Heart left ventricle (tissue), 16 donors: ENCODE measurements at regions not wholly inside any gene's neighbourhood (a gene's known extent, or its start where the extent isn't known, plus 50 kb on each side); places are given as distances from the start of the nearest gene placed in this dataset.

ENCODE experiments used
- ATAC-seq, 4 donors: fragments of 200-7000 bp; cut with Tn5 transposase; one replicate each; pipeline ENCODE4 v1.9.1; 2020 to 2022; ENCODE audit warnings: moderate library complexity in 4 of 4, mild to moderate bottlenecking in 3 of 4, moderate number of reproducible peaks in 1 of 4
- DNase-seq, 5 donors: peaks; one replicate each; pipeline ENCODE4 v3.0.0-alpha.2; 2020
- H3K27ac ChIP-seq, 12 donors: fragments of 200-600 bp; sonication (generic) in 4 of 12; one replicate each; pipeline versions ENCODE4 v1.5.0 to v1.8.0; 2016 to 2022; ENCODE audit warnings: mild to moderate bottlenecking in 2 of 12
- H3K27me3 ChIP-seq, 9 donors: fragments of 200-600 bp; sonication (generic) in 2 of 9; one replicate each; pipeline versions ENCODE4 v1.5.1 to v1.8.0; 2016 to 2022; ENCODE audit warnings: mild to moderate bottlenecking in 3 of 9
- H3K36me3 ChIP-seq, 9 donors: fragments of 200-600 bp; sonication (generic) in 2 of 9; one replicate each; pipeline versions ENCODE4 v1.5.0 to v1.8.0; 2018 to 2022; ENCODE audit warnings: mild to moderate bottlenecking in 2 of 9
- H3K4me1 ChIP-seq, 12 donors: fragments of 200-600 bp; sonication (generic) in 4 of 12; one replicate each; pipeline versions ENCODE4 v1.5.0 to v1.8.0; 2016 to 2022; ENCODE audit warnings: mild to moderate bottlenecking in 3 of 12
- H3K4me3 ChIP-seq, 12 donors: fragments of 200-600 bp; sonication (generic) in 4 of 12; one replicate each; pipeline versions ENCODE4 v1.5.0 to v1.8.0; 2017 to 2022; ENCODE audit warnings: mild to moderate bottlenecking in 9 of 12, moderate library complexity in 4 of 12
- H3K9me3 ChIP-seq, 12 donors: fragments of 200-600 bp; sonication (generic) in 4 of 12; one replicate each; pipeline versions ENCODE4 v1.5.0 to v1.8.0; 2016 to 2022; ENCODE audit warnings: mild to moderate bottlenecking in 1 of 12
- CTCF ChIP-seq, 12 donors: fragments of 200-600 bp; sonication (generic) in 4 of 12; IDR thresholded peaks; one replicate each; pipeline versions ENCODE4 v1.5.0 to v1.8.0; 2018 to 2022; ENCODE audit warnings: antibody characterized with exemption in 12 of 12, mild to moderate bottlenecking in 5 of 12
- POLR2A ChIP-seq, 2 donors: fragments of 450-650 bp; IDR thresholded peaks; one replicate each; pipeline ENCODE4 v1.6.1; 2017; ENCODE audit warnings: antibody characterized with exemption in 2 of 2, mild to moderate bottlenecking in 2 of 2, moderate library complexity in 2 of 2
- WGBS, 4 donors: extraction: QIAGEN DNeasy Blood & Tissue Kit in 2 of 4; methylation state at CpG; one replicate each; pipeline versions ENCODE4 v1.1.5 to v1.1.7; 2013 to 2018; 5-methylcytosine and 5-hydroxymethylcytosine counted together
- intact Hi-C, 10 donors: fragments of 100-400 bp; cut with DNase I; formaldehyde crosslinking; loops; one replicate each; pipeline versions ENCODE4 v1.11.1 to v1.14.2; 2022
- donor health status: ischemic (EF 13 %, LVEDD 7.1; RV severe dilation, severe dysfunction).
- donor health status: healthy with polysubstance abuse.
- donor health status: DM: no; HTN: yes; CAD: no.
- donor health status: DM: no; HTN: no; CAD: no.
- donor health status: ischemic (EF 25% LVEDD 6.9; RV normal size, moderate dysfunction).
- donor health status: ischemic (EF 25% LVEDD 5.7; RV mildly dilated, moderate dysfunction).
- donor health status: healthy.
- donor health status: DM: yes; HTN: yes; CAD: no.
- donor health status: ischemic (EF 35%, LVEDD 5.7; RV mildly dilated, moderate dysfunction).
- donor health status: nonischemic (EF 11% LVEDD 7.7; RV severe dilation, severe dysfunction).
- donor health status: DM: yes; HTN: yes; CAD: no.
- donor health status: PGD.
- donor health status: ischemic (EF 29% LVEDD 5.4; RV normal size, mild dysfunction).
- donor health status: nonischemic (EF 23%, LVEDD 6.1; RV moderate dilation, normal function).

- DNase-seq (peak in 1 of 5 donors; percentile 61), ATAC-seq (no peak)
- no peaks in the 10 kb centered on the region for H3K9me3 ChIP-seq
- peak overlapping the region; percentile 29 to 67 (median 50) for H3K4me3 ChIP-seq
- peaks cover 7 to 74% (median 28%) of the 10 kb centered on the region in 9 donors for H3K27me3 ChIP-seq
- 0 to 1% (median 0%) methylated on average over 10 to 60 of the region's 60 CpGs for WGBS, 4 donors
- no peaks in the 10 kb centered on the region for H3K36me3 ChIP-seq
- TF ChIP-seq POLR2A (IDR thresholded peaks at IDR 0.05) (no peak), CTCF (IDR thresholded peaks at IDR 0.05) (no peak)
- peaks cover 0 to 47% (median 14%) of the 10 kb centered on the region in 12 donors for H3K4me1 ChIP-seq
- intact Hi-C loops = loop anchor here in 2 of 10 donors (10.0 kb wide), 1 partner anchor 285 kb away; no protein-coding TSS in a partner anchor
- H3K27ac ChIP-seq = no peak overlapping the region
Observed at GRCh38 chr12:107319533-107320032, 226.2 kb upstream of the CRY1 start.

- WGBS, 4 donors = 1 to 2% (median 1%) methylated on average over 31 to 49 of the region's 49 CpGs
- intact Hi-C loops = loop anchor here in 1 of 10 donors (10.0 kb wide), 1 partner anchor 285 kb away; no protein-coding TSS in a partner anchor
- H3K9me3 ChIP-seq = no peaks in the 10 kb centered on the region
- TF ChIP-seq POLR2A (IDR thresholded peaks at IDR 0.05) (no peak), CTCF (IDR thresholded peaks at IDR 0.05) (no peak)
- H3K4me1 ChIP-seq = peaks cover 0 to 47% (median 14%) of the 10 kb centered on the region in 12 donors
- H3K4me3 ChIP-seq = peak overlapping the region in 11 of 12 donors; percentile 32 to 67 (median 52)
- peaks cover 7 to 72% (median 28%) of the 10 kb centered on the region in 9 donors for H3K27me3 ChIP-seq
- ATAC-seq (peak in 2 of 4 donors; percentile 31 to 46), DNase-seq (peak; percentile 18 to 71 (median 46))
- peak overlapping the region in 1 of 12 donors; percentile 32 for H3K27ac ChIP-seq
- H3K36me3 ChIP-seq = no peaks in the 10 kb centered on the region
Observed at GRCh38 chr12:107320033-107320928, 226.9 kb upstream of the CRY1 start.

- 1 to 3% (median 1%) methylated on average over 32 to 42 of the region's 42 CpGs for WGBS, 4 donors
Observed at GRCh38 chr12:107320929-107321631, 227.7 kb upstream of the CRY1 start.

More at GRCh38 chr12:107320929-107321631, 227.7 kb upstream of the CRY1 start:
- ATAC-seq (no peak), DNase-seq (peak in 2 of 5 donors; percentile 38 to 66)
- peak overlapping the region in 11 of 12 donors; percentile 2 to 67 (median 52) for H3K4me3 ChIP-seq
- H3K27ac ChIP-seq = peak overlapping the region in 1 of 12 donors; percentile 23
- peaks cover 0 to 47% (median 14%) of the 10 kb centered on the region in 12 donors for H3K4me1 ChIP-seq
- intact Hi-C loops = loop anchor here in 1 of 10 donors (10.0 kb wide), 1 partner anchor 284 kb away; no protein-coding TSS in a partner anchor
- H3K36me3 ChIP-seq = no peaks in the 10 kb centered on the region
- TF ChIP-seq CTCF (IDR thresholded peaks at IDR 0.05) = no peak
- peaks cover 7 to 72% (median 28%) of the 10 kb centered on the region in 9 donors for H3K27me3 ChIP-seq
- no peaks in the 10 kb centered on the region for H3K9me3 ChIP-seq
